ENCODE measurements at regions not wholly inside any gene's neighbourhood (a gene's known extent, or its start where the extent isn't known, plus 50 kb on each side); places are given as distances from the start of the nearest gene placed in this dataset.

GRCh38 chr12:97398704-97399103, 63.9 kb upstream of the RMST start:
- 42 to 49% methylated on average over 4 of the region's 4 CpGs for WGBS, 2 donors

GRCh38 chr12:97404093-97404492, 58.5 kb upstream of the RMST start:
- intact Hi-C loops (cut with DNase I), result loop anchor here (5.0 kb wide), 1 partner anchor 422 kb away; no protein-coding TSS in a partner anchor
- Histone ChIP-seq H3K27me3 (no peaks in the 10 kb centered on the region), H3K36me3 (replicated peaks in 1 of 2; ENCODE audit: insufficient read depth in 1 of 2, low read depth in 2 of 2) (no peaks in the 10 kb centered on the region), H3K4me1 (no peaks in the 10 kb centered on the region), H3K4me3 (no peak overlapping the region), H3K27ac (no peak overlapping the region), H3K9me3 (no peaks in the 10 kb centered on the region)
- TF ChIP-seq POLR2A (IDR thresholded peaks at IDR 0.05) (no peak), CTCF (IDR thresholded peaks at IDR 0.05) (no peak)
- no peak for ATAC-seq
- no peak for DNase-seq
- WGBS, 2 donors, result 24 to 27% methylated on average over 1 of the region's 1 CpG

More at GRCh38 chr12:97398704-97399103, 63.9 kb upstream of the RMST start:
- H3K27ac ChIP-seq, result no peak overlapping the region
- intact Hi-C loops (cut with DNase I), result no loop called here
- no peak overlapping the region for H3K4me3 ChIP-seq
- DNase-seq (no peak), ATAC-seq (no peak)
- no peaks in the 10 kb centered on the region for H3K4me1 ChIP-seq
- H3K27me3 ChIP-seq, result no peaks in the 10 kb centered on the region
- H3K9me3 ChIP-seq, result no peaks in the 10 kb centered on the region
- TF ChIP-seq POLR2A (IDR thresholded peaks at IDR 0.05), result no peak
- TF ChIP-seq CTCF (IDR thresholded peaks at IDR 0.05), result no peak
- H3K36me3 ChIP-seq (replicated peaks in 1 of 2; ENCODE audit: insufficient read depth in 1 of 2, low read depth in 2 of 2), result no peaks in the 10 kb centered on the region

GRCh38 chr12:97404543-97404942, 58.1 kb upstream of the RMST start:
- Histone ChIP-seq H3K27me3 (no peaks in the 10 kb centered on the region), H3K9me3 (no peaks in the 10 kb centered on the region), H3K4me3 (no peak overlapping the region), H3K27ac (no peak overlapping the region), H3K4me1 (no peaks in the 10 kb centered on the region), H3K36me3 (replicated peaks in 1 of 2; ENCODE audit: insufficient read depth in 1 of 2, low read depth in 2 of 2) (no peaks in the 10 kb centered on the region)
- peak; percentile 81 for ATAC-seq
- 3% methylated on average over 2 of the region's 2 CpGs for WGBS, 2 donors
- intact Hi-C loops (cut with DNase I), result loop anchor here (5.0 kb wide), 1 partner anchor 422 kb away; no protein-coding TSS in a partner anchor
- DNase-seq, result peak; percentile 42 to 53 (median 47)
- TF ChIP-seq CTCF (IDR thresholded peaks at IDR 0.05), result peak; percentile 22 to 80 (median 71)
- TF ChIP-seq POLR2A (IDR thresholded peaks at IDR 0.05), result no peak

- no peak for ATAC-seq
- Histone ChIP-seq H3K36me3 (replicated peaks in 1 of 2; ENCODE audit: insufficient read depth in 1 of 2, low read depth in 2 of 2) (no peaks in the 10 kb centered on the region), H3K27ac (no peak overlapping the region), H3K4me3 (no peak overlapping the region), H3K9me3 (no peaks in the 10 kb centered on the region), H3K27me3 (no peaks in the 10 kb centered on the region), H3K4me1 (no peaks in the 10 kb centered on the region)
- intact Hi-C loops (cut with DNase I), result no loop called here
- WGBS, 2 donors, result 53 to 98% methylated on average over 3 of the region's 3 CpGs
- no peak for DNase-seq
- TF ChIP-seq CTCF (IDR thresholded peaks at IDR 0.05) (no peak), POLR2A (IDR thresholded peaks at IDR 0.05) (no peak)
These were observed 54.2 kb upstream of the RMST start for GRCh38 chr12:97408363-97408762.

- no peak overlapping the region for H3K4me3 ChIP-seq
- intact Hi-C loops (cut with DNase I), result no loop called here
- no peaks in the 10 kb centered on the region for H3K9me3 ChIP-seq
- H3K27ac ChIP-seq, result no peak overlapping the region
- no peak for ATAC-seq
- H3K27me3 ChIP-seq, result no peaks in the 10 kb centered on the region
- 69% methylated on average over 3 of the region's 3 CpGs for WGBS, 2 donors
- TF ChIP-seq CTCF (IDR thresholded peaks at IDR 0.05) (no peak), POLR2A (IDR thresholded peaks at IDR 0.05) (no peak)
- no peaks in the 10 kb centered on the region for H3K4me1 ChIP-seq
- H3K36me3 ChIP-seq (replicated peaks in 1 of 2; ENCODE audit: insufficient read depth in 1 of 2, low read depth in 2 of 2), result no peaks in the 10 kb centered on the region
- no peak for DNase-seq
These were observed 51.3 kb upstream of the RMST start for GRCh38 chr12:97411341-97411740.

Data from body of pancreas (tissue), 4 donors.